GM19452 (cell line): ENCODE measurements at regions not wholly inside any gene's neighbourhood (a gene's known extent, or its start where the extent isn't known, plus 50 kb on each side); places are given as distances from the start of the nearest gene placed in this dataset.
"Not testable (repeated sequence)": the region's sequence is repeated elsewhere in the genome, so short reads cannot be mapped to it uniquely, and the experiment has no call there.

Experiments
- ATAC-seq: cut with Tn5 transposase; IDR thresholded peaks from one replicate; pipeline ENCODE4 v1.9.1; 2021; ENCODE audit not compliant: unreplicated experiment

DNA sequence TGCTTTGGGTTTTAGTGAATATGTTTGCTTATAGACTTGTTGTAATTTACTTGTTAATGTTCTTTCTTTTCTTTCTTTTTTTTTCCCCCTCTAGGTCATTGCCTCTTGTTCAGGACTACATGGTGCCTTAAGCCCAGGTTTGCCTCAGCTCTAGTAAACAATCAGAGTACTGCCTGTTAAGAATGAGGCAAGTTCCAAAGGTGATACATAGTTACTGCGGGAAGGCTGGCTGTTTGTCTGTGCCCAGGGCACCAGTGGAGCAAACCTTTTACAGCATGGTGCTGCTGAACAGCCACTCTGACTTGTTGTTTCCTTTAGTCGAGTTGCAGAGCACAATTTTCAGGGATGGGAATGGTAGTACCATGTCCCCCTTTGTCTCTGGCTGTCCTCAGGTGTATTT is 517.2 kb downstream of the NYAP2 start:
- no peak for ATAC-seq

DNA sequence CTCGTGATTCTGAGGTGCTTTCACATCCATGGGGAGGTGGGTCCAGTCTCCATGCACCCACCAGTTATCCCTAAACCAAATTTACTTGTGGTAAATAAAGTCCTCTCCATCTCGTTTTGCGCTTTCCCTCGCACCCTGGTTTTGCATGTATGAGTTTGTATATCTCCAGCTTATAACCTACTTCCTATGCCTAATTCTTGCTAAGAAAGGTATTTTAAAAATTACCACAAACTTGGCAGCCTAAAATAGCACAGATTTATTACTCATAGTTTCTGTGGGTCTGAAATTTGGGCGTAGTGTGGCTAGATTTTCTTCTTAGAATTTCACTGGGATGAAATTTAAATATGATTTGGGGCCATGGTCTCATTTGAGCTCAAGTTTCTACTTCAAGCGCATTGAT is 511.5 kb downstream of the NYAP2 start:
- ATAC-seq = no peak

DNA sequence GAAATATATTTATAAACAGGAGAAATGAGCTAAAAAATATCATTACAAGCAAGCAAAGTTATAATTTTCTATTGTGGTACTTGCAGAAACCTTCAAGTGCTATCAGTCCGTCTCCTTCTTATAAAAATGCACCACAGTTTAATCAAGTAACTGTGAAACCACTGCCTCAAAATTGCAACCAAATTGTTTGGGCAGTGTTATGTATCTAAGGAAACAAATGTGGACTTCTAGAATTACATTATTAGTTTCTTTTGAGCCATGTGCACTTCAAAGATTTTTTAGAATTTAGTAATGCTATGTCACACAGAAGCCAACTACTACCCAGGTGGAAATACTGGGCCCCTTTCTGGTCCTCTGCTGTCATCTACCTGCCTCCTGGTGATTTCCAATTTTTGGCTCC is 495.6 kb downstream of the NYAP2 start:
- ATAC-seq = no peak

DNA sequence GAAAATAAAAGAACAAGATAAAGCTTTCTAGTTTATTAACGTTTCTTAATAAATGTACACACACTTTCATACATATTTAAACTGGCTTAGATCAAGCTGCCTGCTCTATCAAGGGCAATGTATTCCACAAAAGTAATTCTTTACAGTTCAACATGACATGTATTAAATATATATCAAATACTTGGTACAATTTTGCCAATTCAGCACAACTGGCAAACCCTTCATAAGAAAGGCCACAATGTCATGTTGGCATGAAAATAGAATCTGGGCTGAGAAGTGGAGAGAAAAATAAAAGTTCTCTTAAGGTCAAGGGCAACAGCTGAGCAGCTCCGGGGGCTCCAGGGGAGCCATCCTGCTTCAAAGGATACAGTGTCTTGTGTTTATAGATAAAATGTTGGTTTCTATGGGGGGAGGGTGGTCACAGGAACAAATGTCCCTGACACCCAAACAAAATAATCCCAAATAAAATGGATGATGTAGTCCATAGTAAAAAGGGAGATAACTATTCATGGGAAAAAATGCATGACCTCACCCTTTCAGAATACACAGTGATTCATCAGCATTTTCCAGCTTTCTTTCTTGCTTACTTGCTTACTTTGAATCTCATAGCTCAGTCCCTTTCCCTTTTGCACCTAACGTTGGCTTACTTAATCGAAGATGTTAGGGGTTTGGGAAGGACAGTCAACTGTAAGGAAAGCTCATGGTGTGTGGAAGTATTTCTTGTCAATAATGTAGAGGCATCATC is 494.9 kb downstream of the NYAP2 start:
- no peak for ATAC-seq

DNA sequence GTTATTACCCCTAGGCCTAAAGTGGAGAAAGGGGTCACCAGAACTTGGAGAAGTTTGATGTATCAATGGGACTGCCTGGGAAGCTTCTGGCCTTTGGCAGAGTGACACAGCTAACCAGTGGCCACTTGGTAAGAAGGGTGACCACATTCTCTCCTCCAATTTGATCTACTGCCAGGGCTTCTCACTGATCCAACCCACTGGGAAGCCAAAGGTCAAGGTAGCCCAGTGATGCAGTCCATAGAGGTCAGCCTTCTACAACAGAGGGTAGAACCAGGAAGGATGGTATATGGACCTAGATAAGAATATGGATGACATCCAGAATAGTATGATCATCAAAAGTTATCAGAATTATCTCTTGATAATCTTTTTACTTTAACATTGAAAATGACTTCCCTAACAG is 493.6 kb downstream of the NYAP2 start:
- ATAC-seq = no peak

DNA sequence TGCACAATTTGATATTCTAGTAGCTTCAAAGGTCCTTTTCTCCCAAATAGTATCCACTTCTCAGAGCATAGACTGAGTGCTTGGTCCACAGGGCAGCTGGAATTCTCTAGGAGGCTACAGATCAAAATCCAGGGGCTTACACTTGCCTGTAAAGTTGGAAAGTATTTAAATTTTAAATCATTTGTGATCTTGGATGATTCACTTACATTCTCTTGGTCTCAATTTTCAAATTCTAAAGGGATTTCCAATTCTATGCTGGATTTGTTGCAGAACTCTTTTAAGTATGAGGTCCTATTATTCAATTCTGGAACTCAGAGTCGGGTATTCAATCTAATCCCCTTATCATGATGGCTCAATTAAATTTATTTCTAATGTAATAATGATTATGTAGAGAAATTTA is 492.3 kb downstream of the NYAP2 start:
- ATAC-seq = no peak

DNA sequence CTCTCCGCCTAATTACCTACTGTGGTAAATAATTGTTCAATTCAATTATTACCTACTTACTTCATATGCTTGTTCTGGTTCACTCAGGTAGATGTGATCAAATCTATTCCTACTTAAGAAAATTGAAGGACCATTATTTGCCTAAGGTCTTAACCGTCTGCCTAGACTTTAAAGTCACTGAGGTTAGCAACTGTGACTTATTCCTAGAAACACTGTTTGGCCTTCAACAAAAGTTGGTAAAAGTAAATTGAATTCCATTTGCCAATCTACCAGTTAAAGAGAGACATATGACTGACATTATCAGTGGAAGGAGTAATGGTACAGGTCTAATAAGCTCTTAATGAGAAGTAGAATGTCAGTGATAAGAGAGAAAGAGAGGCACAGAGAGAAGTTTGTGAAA is 491.5 kb downstream of the NYAP2 start:
- no peak for ATAC-seq

DNA sequence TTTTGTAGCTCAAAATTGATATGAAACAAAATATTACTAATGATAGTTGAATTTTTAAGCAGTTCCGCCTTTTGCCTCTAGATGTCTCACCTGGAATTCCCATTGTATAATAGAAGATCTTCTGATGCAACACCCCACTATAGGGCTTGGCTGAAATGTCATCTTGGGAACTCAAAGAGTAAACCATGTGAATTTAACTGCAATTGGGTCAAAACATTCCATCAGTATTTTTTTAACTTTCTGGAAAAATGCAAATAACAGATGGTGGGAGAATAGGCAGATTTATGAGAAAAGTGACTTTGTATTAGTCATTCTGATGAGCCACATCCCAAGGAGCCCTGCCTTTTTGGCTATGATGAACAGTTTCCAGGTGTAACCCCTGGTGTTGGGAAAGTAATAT is 489.9 kb downstream of the NYAP2 start:
- peak; percentile 74 for ATAC-seq

DNA sequence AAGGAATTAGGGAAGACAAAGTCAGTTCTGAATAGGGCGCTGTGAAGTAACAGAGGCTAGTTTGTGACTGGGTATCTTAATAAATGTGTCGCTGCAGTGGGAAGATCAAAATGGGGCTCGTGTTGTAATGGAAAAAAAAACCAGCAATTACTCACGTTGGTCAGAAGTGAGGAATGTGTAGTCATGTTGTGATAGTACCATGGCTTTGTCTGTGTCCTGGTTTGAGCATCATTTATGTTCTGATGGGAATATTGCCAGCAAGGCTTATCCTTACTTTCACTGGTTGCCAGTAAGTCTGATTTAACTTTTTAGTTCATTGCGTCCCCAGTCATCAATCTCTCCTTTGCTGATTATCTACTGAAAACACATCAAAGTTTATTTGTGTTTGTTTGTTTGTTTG is 467.6 kb downstream of the NYAP2 start:
- no peak for ATAC-seq

DNA sequence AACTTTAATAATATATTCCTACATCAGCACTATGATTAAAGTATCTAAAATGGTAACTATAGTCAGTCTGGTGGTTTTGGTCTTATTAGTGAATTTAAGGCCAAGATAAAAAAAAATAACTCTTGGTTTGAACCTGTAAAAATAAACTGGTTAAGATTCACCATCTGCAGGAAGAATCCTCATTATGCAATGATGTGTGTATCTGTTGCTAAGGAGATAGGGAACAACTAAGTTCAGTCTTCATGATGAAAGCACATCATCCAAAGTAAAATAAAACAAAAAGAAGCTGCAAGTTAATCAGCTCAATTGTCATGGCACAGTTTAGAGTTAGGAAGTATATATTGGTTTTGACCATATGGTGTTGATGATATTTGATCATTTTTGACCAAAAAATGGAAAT is 466.0 kb downstream of the NYAP2 start:
- no peak for ATAC-seq

DNA sequence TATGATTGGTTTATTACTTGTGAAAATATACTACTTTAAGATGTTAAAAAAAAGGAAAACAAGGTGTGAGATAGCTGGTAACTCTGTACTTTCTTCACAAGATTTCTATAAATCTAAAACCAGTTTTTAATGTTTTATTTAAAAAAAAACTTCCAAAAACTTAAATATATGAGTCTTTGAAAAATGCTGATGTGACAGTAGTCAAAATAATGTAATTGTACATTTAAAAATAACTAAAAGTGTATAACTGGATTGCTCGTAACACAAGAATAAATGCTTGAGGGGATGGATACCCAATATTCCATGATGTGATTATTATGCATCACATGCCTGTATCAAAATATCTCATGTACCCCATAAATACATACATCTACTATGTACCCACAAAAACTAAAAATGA is 464.9 kb downstream of the NYAP2 start:
- ATAC-seq = no peak

DNA sequence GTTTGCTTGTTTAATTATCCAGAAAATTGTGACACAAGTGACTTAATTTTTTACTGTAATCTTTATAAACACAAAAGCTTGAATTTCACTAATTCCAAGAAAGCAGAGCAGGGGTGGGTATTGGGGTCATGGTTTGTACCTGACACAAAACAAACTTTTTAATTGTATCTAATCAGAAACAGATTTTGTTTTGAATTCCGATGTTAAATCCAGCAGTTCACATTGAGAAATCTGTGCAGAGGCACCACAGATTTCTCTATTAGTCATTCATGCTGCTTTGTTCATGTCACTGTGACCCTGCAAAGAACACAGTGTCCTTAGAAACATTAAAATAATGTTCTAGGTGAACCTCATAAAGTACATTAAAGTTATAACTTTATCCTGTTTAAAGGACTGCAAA is 443.4 kb downstream of the NYAP2 start:
- no peak for ATAC-seq

DNA sequence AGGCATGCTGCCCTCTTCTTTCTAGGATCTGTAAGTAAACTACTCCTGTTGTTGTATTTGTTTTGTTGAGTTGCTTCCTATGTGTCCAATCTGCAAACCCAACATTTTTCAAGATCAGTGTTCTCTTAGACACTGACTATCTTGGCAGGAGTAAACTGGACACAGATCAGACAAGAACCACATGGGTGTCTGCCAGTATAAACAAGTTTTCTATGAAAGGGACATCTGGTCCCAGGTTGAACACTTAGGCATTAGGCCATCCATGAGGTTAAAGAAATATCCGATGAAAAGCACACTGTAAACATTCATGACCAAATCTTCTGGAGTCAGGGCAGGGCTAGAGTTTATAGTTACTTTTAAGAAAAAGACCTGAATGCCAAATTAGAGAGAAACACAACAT is 441.8 kb downstream of the NYAP2 start:
- ATAC-seq = no peak

DNA sequence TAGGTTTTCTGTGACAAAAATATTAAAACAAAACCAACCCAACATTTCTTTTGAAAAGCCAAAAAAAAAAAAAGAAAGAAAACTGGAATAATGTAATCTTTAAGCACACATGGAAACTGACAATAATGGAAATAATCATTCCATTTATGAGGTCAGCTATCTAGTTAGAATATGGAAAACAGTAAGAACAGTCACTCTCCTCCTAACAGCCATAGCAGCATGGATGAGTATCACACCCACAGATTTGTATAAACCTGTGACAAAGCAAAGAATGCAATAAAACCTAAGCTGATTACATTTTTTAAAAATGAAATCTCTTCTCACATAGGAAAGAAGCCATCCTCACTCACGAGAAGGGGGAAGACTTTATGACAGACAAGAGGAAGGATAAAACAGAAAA is 437.8 kb downstream of the NYAP2 start:
- ATAC-seq = no peak

DNA sequence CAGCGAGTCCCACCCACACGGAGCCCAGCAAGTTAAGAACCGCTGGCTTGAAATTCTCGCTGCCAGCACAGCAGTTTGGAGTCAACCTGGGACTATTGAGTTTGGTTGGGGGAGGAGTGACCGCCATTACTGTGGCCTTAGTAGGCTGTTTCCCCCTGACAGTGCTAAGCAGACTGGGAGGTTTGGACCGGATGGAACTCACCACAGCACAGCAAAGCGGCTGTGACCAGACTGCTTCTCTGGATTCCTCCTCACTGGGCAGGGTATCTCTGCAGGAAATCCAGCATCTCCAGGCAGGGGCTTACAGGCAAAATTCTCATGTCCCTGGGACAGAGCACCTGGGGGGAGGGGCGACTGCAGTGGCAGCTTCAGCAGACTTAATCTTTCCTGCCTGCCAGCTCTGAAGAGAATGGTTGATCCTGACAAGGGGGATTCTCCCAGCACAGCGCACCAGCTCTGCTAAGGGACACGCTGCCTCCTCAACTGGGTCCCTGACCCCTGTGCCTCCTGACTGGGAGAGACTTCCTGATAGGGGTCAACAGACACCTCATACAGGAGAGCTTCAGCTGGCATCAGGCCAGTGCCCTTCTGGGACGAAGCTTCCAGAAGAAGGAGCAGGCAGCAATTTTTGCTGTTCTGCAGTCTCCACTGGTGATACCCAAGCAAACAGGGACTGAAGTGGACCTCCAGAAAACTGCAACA is 425.4 kb downstream of the NYAP2 start:
- ATAC-seq = no peak

DNA sequence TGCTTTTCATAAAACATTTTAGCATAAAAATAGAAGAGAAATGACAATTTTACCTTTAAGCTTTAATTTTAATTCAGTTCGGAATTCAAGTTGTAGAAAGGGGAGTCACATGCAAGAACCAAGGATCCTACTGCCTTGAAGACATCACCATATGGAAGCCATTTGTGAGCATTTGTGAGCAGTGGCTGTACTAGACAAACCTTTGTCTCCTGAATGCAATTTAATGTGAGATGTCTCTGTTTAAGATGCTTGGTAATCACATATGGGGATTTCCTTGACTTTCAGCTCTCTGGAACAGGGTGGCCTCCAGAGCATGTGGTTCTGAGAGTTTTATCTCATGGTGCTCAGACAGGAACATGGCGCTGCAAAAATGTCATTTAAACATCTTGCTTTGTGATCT is 421.8 kb downstream of the NYAP2 start:
- ATAC-seq = no peak

DNA sequence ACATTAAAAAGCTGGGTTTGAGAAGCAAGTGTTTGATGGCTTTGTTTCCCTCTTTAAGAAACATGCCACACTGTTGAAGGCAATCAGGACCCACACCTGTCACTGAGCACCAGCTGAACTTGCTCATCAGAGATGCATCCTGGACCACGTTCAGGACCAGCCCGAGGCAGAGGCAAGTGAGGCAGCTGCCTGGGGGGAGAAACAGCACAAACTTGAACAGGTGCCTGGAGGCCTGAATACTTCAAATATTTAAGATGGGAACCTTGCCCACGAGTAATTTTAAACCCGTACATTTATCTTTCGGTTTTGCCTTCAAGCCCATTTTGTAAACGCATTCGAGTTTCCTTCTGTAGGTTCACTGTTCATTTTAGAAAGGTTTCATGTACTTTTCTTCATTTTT is 421.3 kb downstream of the NYAP2 start:
- no peak for ATAC-seq

DNA sequence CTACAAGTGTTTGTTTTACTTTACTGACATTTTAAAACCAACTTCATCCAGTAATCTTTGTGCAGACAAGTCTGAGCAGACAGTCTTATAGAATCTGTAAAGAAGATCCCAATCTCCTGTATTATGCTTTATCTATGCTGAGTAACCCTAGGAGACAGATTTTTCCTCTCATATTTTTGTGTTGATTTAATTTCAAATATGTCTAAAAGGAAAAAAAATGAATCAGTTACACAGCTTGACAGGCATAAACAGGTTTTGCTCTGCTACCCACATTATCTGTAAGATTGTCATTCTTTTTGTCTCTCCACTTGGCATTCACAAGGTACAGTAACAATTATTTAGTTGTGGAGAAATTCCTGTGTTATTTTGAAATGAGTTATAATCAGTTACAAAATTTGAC is 415.0 kb downstream of the NYAP2 start:
- ATAC-seq = no peak

DNA sequence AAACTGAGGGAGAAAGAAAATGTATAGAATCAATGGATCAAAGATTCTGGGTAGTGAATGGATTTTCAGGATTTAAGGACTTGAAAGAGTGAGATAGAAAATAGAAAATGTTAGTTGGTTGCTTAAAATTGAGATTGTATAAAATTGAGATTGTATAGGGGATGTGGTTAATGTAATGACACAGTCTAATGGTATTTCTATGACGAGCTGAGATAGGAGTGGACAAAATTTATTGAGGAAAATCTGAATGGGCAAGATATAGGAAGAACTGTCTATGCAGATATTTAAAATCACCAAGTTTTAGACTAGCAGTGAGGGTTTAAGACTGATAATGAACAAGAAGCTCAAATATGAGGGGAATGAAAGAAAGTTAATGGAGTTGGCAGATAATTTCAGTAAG is 406.6 kb downstream of the NYAP2 start:
- no peak for ATAC-seq

DNA sequence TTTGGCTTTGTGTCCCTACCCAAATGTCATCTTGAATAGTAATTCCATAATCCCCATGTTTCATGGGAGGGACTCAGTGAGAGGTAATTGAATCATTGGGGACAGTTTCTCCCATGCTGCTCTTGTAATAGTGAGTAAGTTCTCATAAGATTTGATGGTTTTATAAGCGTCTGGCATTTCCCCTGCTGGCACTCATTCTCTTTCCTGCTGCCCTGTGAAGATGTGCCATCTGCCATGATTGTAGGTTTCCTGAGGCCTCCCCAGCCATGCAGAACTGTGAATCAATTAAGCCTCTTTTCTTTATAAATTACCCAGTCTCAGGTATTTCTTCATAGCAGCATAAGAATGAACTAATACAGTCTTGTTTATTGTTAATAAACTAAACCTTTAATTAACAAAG is 402.6 kb downstream of the NYAP2 start:
- not testable (repeated sequence) for ATAC-seq

DNA sequence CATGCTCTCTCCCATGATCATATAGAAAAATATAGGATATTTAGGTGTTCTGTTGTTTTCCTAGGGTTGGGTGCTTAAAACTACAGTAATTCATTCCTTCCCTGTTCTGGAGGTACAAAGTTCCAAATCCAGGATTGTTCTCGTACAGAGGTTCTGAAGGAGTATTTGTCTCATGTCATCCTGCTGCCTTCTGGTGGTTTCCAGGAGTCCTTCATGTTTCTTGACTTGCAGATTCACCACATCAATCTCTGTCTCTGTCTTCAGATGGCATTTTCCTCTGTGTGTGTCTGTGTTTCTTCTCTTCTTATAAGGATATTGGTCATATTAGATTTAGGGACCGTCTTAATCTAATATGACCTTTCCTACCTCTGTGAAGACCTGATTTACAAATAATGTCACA is 397.9 kb downstream of the NYAP2 start:
- ATAC-seq = no peak

DNA sequence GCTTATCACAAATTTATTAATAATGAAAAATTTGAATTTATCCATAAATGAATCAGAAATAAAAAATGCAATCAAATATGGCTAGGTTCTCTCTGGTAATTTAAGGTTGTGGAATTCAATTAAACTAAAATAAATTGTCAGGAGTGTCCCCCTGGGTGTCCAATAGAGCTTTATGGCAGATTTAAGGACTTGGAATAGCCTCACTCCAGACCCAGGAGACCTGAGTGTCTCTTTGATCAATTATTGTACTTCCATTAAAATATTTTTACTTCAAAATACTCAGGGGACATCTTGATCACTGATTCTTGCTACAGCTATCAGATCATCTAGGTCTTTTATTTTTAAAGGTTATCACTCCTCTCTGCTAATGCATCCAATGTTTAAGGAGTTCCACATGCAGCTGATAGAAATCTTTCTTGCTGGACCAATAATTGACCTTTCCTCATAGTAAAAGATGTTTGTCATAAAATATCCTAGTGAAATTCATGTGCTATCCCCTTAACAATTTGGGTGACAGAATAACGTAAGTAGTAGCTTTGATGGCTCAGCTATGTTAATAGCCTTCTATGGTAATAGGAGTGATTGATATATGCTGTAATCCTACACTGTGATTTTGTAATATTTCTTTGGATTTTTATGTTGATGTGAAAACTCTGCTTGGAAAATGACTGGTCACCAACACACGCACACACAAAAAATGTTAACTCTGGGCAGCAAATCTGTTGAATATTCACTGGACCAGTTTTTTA is 395.3 kb downstream of the NYAP2 start:
- ATAC-seq = no peak
